ENCODE measurements at regions not wholly inside any gene's neighbourhood (a gene's known extent, or its start where the extent isn't known, plus 50 kb on each side); places are given as distances from the start of the nearest gene placed in this dataset.

- no peak for TF ChIP-seq CTCF (IDR thresholded peaks at IDR 0.05; ENCODE audit: insufficient read depth in 1 of 2, low read depth in 1 of 2, low read length in 1 of 2, severe bottlenecking in 1 of 2, unreplicated experiment in 1 of 2)
- Mint-ChIP-seq H3K27ac (ENCODE audit: unreplicated experiment) (no peak overlapping the region), H3K9me3 (ENCODE audit: unreplicated experiment) (no peaks in the 10 kb centered on the region), H3K36me3 (ENCODE audit: insufficient read depth, unreplicated experiment) (no peaks in the 10 kb centered on the region), H3K4me1 (ENCODE audit: low read depth, unreplicated experiment) (no peaks in the 10 kb centered on the region), H3K27me3 (ENCODE audit: insufficient read depth, unreplicated experiment) (peaks cover 7% of the 10 kb centered on the region), H3K4me3 (ENCODE audit: unreplicated experiment) (no peak overlapping the region)
- Histone ChIP-seq H3K9me3 (no peaks in the 10 kb centered on the region), H3K27me3 (replicated peaks; ENCODE audit: control insufficient read depth, insufficient read depth, low read length) (no peaks in the 10 kb centered on the region), H3K4me3 (ENCODE audit: low read depth, low read length) (no peak overlapping the region), H3K36me3 (ENCODE audit: control insufficient read depth, insufficient read depth, low read length) (no peaks in the 10 kb centered on the region), H3K4me1 (no peaks in the 10 kb centered on the region)
- no TSS peak for BruUV-seq (replicated peaks)
- CTCF ChIA-PET = no interaction called here
- no peak for DNase-seq
- POLR2A ChIA-PET = no interaction called here
- intact Hi-C loops (cut with micrococcal nuclease; ENCODE audit: unreplicated experiment) = no loop called here
These were observed 1094.7 kb upstream of the KLHL29 start for GRCh38 chr2:22290302-22290701.

- H3K36me3 ChIP-seq (ENCODE audit: control insufficient read depth, insufficient read depth, low read length) = no peaks in the 10 kb centered on the region
- no peak for TF ChIP-seq CTCF (IDR thresholded peaks at IDR 0.05; ENCODE audit: insufficient read depth in 1 of 2, low read depth in 1 of 2, low read length in 1 of 2, severe bottlenecking in 1 of 2, unreplicated experiment in 1 of 2)
- intact Hi-C loops (cut with micrococcal nuclease; ENCODE audit: unreplicated experiment) = no loop called here
- CTCF ChIA-PET = no interaction called here
- no peak overlapping the region for H3K4me3 Mint-ChIP-seq (ENCODE audit: unreplicated experiment)
- no peaks in the 10 kb centered on the region for H3K4me1 Mint-ChIP-seq (ENCODE audit: low read depth, unreplicated experiment)
- no peak for DNase-seq
- no peak overlapping the region for H3K4me3 ChIP-seq (ENCODE audit: low read depth, low read length)
- H3K9me3 Mint-ChIP-seq (ENCODE audit: unreplicated experiment) = no peaks in the 10 kb centered on the region
- H3K27ac Mint-ChIP-seq (ENCODE audit: unreplicated experiment) = no peak overlapping the region
- H3K36me3 Mint-ChIP-seq (ENCODE audit: insufficient read depth, unreplicated experiment) = no peaks in the 10 kb centered on the region
- H3K27me3 Mint-ChIP-seq (ENCODE audit: insufficient read depth, unreplicated experiment) = peaks cover 7% of the 10 kb centered on the region
- no peaks in the 10 kb centered on the region for H3K9me3 ChIP-seq
- no peaks in the 10 kb centered on the region for H3K27me3 ChIP-seq (replicated peaks; ENCODE audit: control insufficient read depth, insufficient read depth, low read length)
- BruUV-seq (replicated peaks) = no TSS peak
- no peaks in the 10 kb centered on the region for H3K4me1 ChIP-seq
- POLR2A ChIA-PET = no interaction called here
These were observed 1094.0 kb upstream of the KLHL29 start for GRCh38 chr2:22290909-22291473.

GRCh38 chr2:22301228-22301627 lies 1083.8 kb upstream of the KLHL29 start:
- no peaks in the 10 kb centered on the region for H3K4me1 Mint-ChIP-seq (ENCODE audit: low read depth, unreplicated experiment)
- intact Hi-C loops (cut with micrococcal nuclease; ENCODE audit: unreplicated experiment) = no loop called here
- H3K36me3 Mint-ChIP-seq (ENCODE audit: insufficient read depth, unreplicated experiment) = no peaks in the 10 kb centered on the region
- no peak for DNase-seq
- Histone ChIP-seq H3K9me3 (no peaks in the 10 kb centered on the region), H3K4me3 (ENCODE audit: low read depth, low read length) (no peak overlapping the region), H3K36me3 (ENCODE audit: control insufficient read depth, insufficient read depth, low read length) (no peaks in the 10 kb centered on the region), H3K4me1 (no peaks in the 10 kb centered on the region), H3K27me3 (replicated peaks; ENCODE audit: control insufficient read depth, insufficient read depth, low read length) (no peaks in the 10 kb centered on the region)
- TF ChIP-seq CTCF (IDR thresholded peaks at IDR 0.05; ENCODE audit: insufficient read depth in 1 of 2, low read depth in 1 of 2, low read length in 1 of 2, severe bottlenecking in 1 of 2, unreplicated experiment in 1 of 2) = no peak
- ChIA-PET POLR2A (no interaction called here), CTCF (no interaction called here)
- no peaks in the 10 kb centered on the region for H3K9me3 Mint-ChIP-seq (ENCODE audit: unreplicated experiment)
- no peaks in the 10 kb centered on the region for H3K27me3 Mint-ChIP-seq (ENCODE audit: insufficient read depth, unreplicated experiment)
- BruUV-seq (replicated peaks) = no TSS peak
- H3K4me3 Mint-ChIP-seq (ENCODE audit: unreplicated experiment) = no peak overlapping the region
- no peak overlapping the region for H3K27ac Mint-ChIP-seq (ENCODE audit: unreplicated experiment)

Measured in Caco-2 (cell line).